Osteoblast (primary cell): ENCODE measurements at regions not wholly inside any gene's neighbourhood (a gene's known extent, or its start where the extent isn't known, plus 50 kb on each side); places are given as distances from the start of the nearest gene placed in this dataset.

ENCODE experiments used
- DNase-seq: peaks from one replicate; pipeline ENCODE4 v3.0.0; 2011; ENCODE audit warnings: low spot score, mixed read lengths; ENCODE audit not compliant: insufficient read length; ENCODE audit errors: missing footprints
- H2AFZ ChIP-seq: 2 replicates; pipeline ENCODE4 v1.6.0; 2011; ENCODE audit warnings: mild to moderate bottlenecking, low read length
- H3K27ac ChIP-seq: 2 replicates; pipeline ENCODE4 v1.5.1; 2011; ENCODE audit warnings: mild to moderate bottlenecking, low read depth, low read length, moderate library complexity
- H3K27me3 ChIP-seq: 2 replicates; pipeline ENCODE4 v1.6.0; 2012; ENCODE audit warnings: mild to moderate bottlenecking, control low read depth, inconsistent platforms, low read length, moderate library complexity; ENCODE audit not compliant: insufficient read depth
- H3K36me3 ChIP-seq: 2 replicates; pipeline ENCODE4 v1.5.1; 2011; ENCODE audit warnings: mild to moderate bottlenecking, low read length, control low read depth, moderate library complexity; ENCODE audit not compliant: insufficient read depth
- H3K4me1 ChIP-seq: 2 replicates; pipeline ENCODE4 v1.5.1; 2011; ENCODE audit warnings: mild to moderate bottlenecking, low read length, control low read depth, moderate library complexity; ENCODE audit not compliant: insufficient read depth
- H3K4me2 ChIP-seq: 2 replicates; pipeline ENCODE4 v1.6.0; 2011; ENCODE audit warnings: mild to moderate bottlenecking, low read length; ENCODE audit not compliant: insufficient read depth
- H3K4me3 ChIP-seq: fragments of 200-600 bp; sonication (generic); 3 replicates; pipeline ENCODE4 v1.5.1; 2012; ENCODE audit warnings: mild to moderate bottlenecking, low read length, inconsistent platforms; ENCODE audit not compliant: insufficient read depth
- H3K79me2 ChIP-seq: 2 replicates; pipeline ENCODE4 v1.6.0; 2012; ENCODE audit warnings: mild to moderate bottlenecking, low read length, control low read depth, inconsistent platforms; ENCODE audit not compliant: insufficient read depth
- H3K9me3 ChIP-seq: 2 replicates; pipeline ENCODE4 v1.5.1; 2011; ENCODE audit warnings: low read depth, low read length, control low read depth
- H4K20me1 ChIP-seq: 2 replicates; pipeline ENCODE4 v1.6.0; 2012; ENCODE audit warnings: mild to moderate bottlenecking, low read length, control low read depth; ENCODE audit not compliant: insufficient read depth
- TF ChIP-seq, protein P1 (sequence below): IDR thresholded peaks from 2 replicates; pipeline ENCODE4 v1.5.1; 2011; ENCODE audit warnings: mild to moderate bottlenecking, low read depth, low read length, moderate library complexity; ENCODE audit errors: extremely low read depth

DNA sequence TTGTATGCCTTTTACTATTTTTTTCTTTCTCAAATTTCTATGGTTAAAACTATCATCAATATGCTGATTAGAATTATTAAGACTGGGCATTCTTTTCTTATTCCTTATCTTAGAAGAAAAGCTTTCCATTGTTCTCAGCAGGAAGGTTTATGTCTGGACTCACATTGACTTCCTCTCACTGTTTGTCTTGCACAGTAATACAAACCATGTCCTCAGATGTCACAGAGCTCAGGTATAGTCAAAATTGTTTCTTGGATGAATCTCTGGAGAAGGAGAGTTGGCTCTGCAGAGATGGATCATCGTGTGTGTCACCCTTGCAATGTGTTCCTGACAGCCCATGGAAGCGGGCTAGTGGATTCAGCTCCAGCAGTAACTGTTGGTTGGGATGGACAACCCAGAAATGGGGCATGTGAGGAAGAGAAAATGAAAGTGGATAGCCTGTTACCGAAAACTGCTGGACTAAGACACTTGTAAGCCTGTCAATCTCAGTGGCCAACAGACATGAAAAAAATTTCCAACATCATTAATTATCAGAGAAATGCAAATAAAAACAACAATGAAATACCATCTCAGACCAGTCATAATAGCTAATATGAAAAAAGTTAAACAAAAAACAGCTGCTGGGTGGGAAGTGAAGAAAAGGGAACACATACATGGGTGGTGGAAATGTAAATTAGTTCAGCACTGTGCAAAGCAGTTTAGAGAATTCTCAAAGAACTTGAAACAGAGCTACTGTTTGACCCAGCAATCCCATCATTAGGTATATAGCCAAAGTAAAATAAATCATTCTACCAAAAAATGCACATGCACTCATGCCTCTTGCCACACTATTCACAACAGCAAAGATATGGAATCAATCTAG lies 967.8 kb downstream of the TMEM121 start:
- no peaks in the 10 kb centered on the region for H3K79me2 ChIP-seq
- H3K4me3 ChIP-seq, result no peak overlapping the region
- H4K20me1 ChIP-seq, result no peaks in the 10 kb centered on the region
- H3K4me2 ChIP-seq, result no peak overlapping the region
- H3K27ac ChIP-seq, result no peak overlapping the region
- TF ChIP-seq, protein P1, sequence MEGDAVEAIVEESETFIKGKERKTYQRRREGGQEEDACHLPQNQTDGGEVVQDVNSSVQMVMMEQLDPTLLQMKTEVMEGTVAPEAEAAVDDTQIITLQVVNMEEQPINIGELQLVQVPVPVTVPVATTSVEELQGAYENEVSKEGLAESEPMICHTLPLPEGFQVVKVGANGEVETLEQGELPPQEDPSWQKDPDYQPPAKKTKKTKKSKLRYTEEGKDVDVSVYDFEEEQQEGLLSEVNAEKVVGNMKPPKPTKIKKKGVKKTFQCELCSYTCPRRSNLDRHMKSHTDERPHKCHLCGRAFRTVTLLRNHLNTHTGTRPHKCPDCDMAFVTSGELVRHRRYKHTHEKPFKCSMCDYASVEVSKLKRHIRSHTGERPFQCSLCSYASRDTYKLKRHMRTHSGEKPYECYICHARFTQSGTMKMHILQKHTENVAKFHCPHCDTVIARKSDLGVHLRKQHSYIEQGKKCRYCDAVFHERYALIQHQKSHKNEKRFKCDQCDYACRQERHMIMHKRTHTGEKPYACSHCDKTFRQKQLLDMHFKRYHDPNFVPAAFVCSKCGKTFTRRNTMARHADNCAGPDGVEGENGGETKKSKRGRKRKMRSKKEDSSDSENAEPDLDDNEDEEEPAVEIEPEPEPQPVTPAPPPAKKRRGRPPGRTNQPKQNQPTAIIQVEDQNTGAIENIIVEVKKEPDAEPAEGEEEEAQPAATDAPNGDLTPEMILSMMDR, result no peak
- no peaks in the 10 kb centered on the region for H3K36me3 ChIP-seq
- H2AFZ ChIP-seq, result no peak overlapping the region
- DNase-seq, result no peak
- H3K27me3 ChIP-seq, result no peaks in the 10 kb centered on the region
- peaks cover 4% of the 10 kb centered on the region for H3K9me3 ChIP-seq
- no peaks in the 10 kb centered on the region for H3K4me1 ChIP-seq

DNA sequence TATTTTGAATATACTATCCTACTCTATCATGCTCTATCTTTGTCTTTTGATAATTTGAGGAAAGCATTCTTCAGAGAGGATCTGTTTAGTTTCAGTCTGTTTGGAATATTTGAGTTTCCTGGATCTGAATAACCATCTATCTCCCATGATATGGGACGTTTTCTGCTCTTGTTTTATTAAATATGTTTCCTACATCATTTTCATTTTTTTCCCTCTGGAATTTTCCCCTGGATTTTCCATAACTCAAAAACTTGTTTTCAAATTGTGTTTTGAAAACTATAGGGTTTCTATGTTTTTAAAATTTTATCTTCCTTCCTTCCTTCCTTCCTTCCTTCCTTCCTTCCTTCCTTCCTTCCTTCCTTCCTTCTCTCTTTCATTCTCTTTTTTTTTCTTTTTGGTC lies 974.2 kb downstream of the TMEM121 start:
- no peaks in the 10 kb centered on the region for H3K4me1 ChIP-seq
- H3K9me3 ChIP-seq, result peaks cover 3% of the 10 kb centered on the region
- no peak overlapping the region for H2AFZ ChIP-seq
- no peaks in the 10 kb centered on the region for H3K36me3 ChIP-seq
- TF ChIP-seq, protein P1, result no peak
- no peak for DNase-seq
- H3K4me2 ChIP-seq, result no peak overlapping the region
- H4K20me1 ChIP-seq, result no peaks in the 10 kb centered on the region
- H3K27ac ChIP-seq, result no peak overlapping the region
- no peaks in the 10 kb centered on the region for H3K27me3 ChIP-seq
- no peaks in the 10 kb centered on the region for H3K79me2 ChIP-seq
- no peak overlapping the region for H3K4me3 ChIP-seq

DNA sequence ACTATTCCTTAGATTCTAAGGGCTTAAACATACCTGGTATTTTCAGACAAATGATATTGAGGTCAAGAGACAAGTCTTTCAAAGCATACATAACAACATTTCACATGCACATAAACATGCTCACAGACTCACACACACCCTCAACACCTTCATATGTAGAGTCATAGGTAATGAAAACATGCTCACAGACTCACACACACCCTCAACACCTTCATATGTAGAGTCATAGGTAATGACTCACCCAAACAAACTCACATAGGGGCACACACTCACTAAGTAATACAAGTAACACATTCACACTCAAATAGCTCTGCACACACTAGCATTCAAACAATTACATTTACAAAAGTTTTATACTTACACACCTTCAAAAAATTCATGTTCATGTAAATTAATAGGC lies 975.5 kb downstream of the TMEM121 start:
- DNase-seq, result peak; percentile 30
- H4K20me1 ChIP-seq, result no peaks in the 10 kb centered on the region
- H3K36me3 ChIP-seq, result no peaks in the 10 kb centered on the region
- no peaks in the 10 kb centered on the region for H3K4me1 ChIP-seq
- H2AFZ ChIP-seq, result no peak overlapping the region
- H3K9me3 ChIP-seq, result peaks cover 3% of the 10 kb centered on the region
- no peaks in the 10 kb centered on the region for H3K27me3 ChIP-seq
- no peak overlapping the region for H3K27ac ChIP-seq
- H3K4me3 ChIP-seq, result no peak overlapping the region
- no peak overlapping the region for H3K4me2 ChIP-seq
- no peaks in the 10 kb centered on the region for H3K79me2 ChIP-seq
- TF ChIP-seq, protein P1, result no peak

DNA sequence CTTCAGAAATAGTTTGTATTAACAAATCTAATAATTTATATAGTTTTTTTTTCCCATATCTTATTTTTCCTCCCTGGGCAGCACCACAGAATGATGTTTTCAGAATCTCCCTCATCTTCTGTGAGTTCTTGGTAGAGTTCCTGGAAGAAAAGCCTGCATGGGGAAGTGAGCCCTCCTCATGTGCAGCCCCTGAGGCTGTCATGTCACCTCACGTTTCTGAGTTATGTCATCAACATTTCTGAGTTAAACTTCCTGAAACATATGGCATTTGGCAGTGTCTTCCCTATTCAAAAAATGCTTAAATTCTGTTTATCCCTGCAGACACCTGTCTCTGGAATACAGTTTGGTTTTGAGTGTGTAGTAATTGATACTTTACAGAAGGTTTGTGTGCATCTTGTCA lies 979.0 kb downstream of the TMEM121 start:
- no peaks in the 10 kb centered on the region for H3K27me3 ChIP-seq
- peaks cover 8% of the 10 kb centered on the region for H3K9me3 ChIP-seq
- no peaks in the 10 kb centered on the region for H4K20me1 ChIP-seq
- H3K4me2 ChIP-seq, result no peak overlapping the region
- no peaks in the 10 kb centered on the region for H3K4me1 ChIP-seq
- no peaks in the 10 kb centered on the region for H3K36me3 ChIP-seq
- no peak for DNase-seq
- no peak overlapping the region for H2AFZ ChIP-seq
- H3K27ac ChIP-seq, result no peak overlapping the region
- TF ChIP-seq, protein P1, result no peak
- H3K4me3 ChIP-seq, result no peak overlapping the region
- no peaks in the 10 kb centered on the region for H3K79me2 ChIP-seq
